Renal cortex interstitium (tissue), 11 donors: ENCODE measurements at regions not wholly inside any gene's neighbourhood (a gene's known extent, or its start where the extent isn't known, plus 50 kb on each side); places are given as distances from the start of the nearest gene placed in this dataset.

Experiments
- DNase-seq, 11 donors: peaks; one replicate each; pipeline ENCODE4 v3.0.0-alpha.2; 2013; ENCODE audit warnings: low read depth in 9 of 11, low spot score in 4 of 11; ENCODE audit errors: extremely low read depth in 1 of 11

DNA sequence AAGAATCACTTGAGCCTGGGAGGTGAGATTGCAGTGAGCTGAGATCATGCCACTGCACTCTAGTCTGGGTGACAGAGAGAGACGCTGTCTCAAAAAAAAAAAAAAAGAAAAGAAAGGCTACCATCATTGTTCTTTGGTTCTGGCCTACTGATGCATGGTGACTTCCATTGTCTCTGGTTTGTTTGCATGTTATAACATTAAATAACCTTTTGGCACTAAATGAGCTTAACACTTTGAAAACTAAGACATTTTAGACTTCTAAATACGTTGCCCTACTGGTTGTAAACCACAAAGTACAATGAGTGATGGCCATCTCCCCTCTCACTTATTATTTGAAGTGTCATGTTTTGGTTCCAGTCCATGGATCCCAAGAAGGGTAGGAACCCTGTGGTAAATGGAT, 152.9 kb upstream of the CPM start:
- DNase-seq, result no peak

DNA sequence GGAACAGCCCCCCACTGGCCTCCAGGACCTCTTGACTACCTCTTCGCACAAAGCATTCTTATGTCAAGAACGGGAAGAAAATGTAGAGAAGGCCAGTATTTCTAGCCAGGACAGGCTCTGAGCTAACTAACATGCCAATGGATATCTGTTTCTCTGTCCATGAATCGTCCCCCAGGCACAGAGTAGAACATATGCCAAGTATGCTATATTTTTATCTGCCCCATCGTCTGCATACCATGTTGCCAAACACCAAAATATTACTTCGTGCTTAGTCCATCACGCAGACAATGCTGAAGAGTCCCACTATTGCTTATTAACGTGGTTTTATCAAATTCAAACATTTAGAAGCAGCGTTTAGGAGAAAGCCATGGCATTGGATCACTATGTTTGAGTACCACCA, 151.4 kb upstream of the CPSF6 start:
- no peak for DNase-seq

DNA sequence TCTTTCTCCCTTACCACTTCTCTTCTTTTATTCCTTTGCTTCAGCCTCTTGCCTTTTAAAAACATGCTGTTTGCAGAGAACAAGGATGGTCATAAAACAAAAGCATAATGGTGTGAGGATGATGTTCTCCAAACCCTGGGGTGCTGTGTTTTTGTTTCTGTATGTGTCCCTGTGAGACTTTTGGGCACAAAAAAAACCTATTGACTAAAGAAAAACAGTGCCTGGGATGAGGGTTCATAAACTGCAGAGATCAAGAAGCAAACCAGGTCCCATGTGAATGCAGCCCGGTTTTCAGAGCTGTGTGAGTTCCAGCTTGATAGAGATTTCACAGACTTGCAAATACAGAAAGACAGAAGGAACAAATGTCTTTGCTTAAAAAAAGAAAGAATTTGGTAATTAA, 148.6 kb upstream of the CPSF6 start:
- no peak for DNase-seq

DNA sequence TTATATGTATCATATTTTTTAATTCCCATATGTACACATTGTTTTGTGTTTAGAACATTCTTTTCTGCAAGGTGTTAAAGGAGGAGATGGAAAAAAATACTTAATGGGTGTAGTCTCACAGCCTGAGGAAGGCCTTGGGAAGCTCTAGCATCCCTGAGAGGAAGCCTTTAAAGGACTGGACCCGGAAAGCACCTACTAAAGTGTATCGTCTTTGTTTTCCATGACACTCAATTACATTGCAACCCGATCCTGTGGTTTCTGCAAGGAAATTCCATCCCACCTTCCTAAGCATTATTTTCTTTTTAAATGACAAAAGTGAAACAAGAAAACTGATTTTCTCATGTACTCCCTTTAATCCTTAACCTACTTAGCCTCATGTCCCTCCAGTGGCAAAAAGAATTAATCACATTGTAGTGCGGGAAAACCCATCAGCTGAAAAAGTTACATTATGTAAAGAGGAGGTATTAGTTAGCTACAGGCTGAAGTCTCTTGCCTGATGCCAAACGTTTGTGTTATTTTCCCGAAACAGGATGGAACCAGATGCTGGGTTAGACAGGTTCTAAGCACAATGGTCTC, 147.8 kb upstream of the CPSF6 start:
- no peak for DNase-seq

DNA sequence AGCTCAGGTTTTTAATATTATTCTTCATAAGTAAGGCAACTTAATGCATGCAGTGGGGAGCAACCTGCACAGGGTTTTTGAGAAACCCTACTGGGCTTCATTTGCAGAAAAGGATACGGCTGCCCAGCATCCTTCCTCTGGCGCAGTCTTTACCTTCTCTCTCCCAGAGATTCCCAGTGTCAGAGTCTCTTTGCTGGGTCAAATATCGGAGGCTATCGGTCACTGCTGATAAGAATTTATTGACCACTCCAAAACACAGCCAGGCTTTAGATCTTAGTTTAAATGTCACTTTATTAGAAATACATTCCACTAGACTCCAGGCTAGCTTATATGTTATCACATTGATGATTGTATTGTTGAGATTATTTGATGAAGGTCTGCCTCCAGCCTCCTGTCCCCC, 147.2 kb upstream of the CPSF6 start:
- DNase-seq, result no peak

DNA sequence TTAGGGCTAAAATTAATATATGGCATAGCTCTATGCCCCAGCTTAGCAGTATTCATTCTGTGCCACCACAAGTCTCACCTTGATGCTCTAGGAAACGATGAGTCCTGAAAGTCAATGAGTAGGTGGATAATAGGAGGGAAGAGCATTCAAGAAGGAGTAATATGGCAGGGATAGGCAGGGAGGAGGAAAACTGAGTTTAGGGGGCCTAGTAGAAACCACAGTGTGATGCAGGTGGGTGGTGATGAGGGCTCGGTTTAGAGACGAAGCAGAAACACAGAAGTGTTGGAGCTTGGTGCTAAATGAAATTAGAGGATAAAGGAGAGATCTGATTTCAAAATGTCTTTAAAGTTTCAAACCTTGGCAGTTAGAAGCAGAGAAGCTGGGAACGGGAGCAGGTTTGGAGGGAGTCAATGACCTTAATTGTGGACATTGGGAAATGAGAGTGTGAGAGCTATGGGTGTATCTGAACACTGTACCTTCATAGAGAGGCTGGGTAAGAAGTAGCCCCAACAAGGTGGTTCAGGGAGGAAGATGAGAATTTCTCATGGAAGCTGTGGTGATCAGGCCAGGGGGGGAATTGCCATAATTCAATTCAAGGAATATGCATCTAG, 144.7 kb upstream of the CPSF6 start:
- DNase-seq, result no peak

DNA sequence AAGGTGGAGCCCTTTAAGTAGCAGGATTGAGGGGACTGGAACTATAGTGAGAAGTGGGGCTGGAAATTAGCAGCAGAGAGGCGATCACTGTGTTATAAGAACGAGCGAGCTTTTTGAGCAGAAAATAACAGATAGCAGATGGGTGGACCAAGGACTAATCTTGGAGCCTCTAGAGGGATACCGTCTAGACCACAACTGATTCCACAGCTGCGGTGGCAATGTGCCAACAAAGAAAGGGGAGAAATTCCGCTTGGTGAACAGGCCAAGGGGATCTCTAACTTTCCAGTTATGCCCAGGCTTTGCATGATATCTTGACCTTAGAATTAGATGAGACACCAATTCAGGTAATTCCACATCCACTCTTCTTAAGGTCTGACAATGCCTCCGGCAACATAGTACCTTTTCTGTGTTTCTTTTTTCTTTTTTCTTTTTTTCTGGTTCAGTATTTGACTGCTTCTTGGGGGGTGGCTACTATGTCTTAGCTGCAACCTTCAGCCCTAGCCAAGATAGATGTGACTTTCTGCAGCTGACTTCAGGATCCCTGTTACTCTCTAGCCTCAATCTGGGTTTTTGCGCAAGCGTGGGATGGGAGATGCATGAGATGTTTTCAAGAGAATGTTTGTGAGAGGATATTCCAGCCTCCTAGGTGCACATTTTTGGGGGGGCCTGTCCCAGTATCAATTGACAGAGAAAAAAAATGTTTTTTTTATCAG, 143.4 kb upstream of the CPSF6 start:
- no peak for DNase-seq

DNA sequence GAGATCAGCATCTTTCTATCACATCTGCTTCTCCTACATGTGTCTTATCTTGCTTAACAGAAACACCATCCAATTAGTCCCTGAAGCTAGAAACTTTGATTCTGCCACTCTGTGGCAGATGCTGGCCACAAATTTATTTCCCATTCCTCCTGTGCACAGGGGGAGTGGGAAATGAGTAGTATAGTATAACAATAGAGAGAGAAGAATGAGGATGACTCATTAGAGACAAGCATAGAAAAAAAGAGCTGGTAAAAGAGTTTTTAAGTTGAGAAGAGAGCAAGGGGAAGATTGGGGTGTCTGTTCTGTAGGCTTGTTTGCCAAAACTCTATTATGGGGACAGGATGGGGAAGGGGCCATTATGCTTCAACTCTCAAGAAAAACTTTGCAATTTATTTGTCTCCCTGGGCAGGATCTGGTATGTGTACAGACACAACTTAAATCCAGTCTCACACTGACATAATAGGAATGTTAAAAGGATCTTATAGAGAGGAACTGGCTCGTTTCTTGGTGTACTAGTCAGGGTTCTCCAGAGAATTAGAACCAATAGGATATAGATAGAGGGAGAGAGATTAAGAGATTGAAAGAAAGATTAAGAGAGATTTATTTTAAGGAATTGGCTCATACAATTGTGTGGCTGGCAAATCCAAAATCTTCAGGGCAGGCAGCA, 142.6 kb upstream of the CPSF6 start:
- no peak for DNase-seq

DNA sequence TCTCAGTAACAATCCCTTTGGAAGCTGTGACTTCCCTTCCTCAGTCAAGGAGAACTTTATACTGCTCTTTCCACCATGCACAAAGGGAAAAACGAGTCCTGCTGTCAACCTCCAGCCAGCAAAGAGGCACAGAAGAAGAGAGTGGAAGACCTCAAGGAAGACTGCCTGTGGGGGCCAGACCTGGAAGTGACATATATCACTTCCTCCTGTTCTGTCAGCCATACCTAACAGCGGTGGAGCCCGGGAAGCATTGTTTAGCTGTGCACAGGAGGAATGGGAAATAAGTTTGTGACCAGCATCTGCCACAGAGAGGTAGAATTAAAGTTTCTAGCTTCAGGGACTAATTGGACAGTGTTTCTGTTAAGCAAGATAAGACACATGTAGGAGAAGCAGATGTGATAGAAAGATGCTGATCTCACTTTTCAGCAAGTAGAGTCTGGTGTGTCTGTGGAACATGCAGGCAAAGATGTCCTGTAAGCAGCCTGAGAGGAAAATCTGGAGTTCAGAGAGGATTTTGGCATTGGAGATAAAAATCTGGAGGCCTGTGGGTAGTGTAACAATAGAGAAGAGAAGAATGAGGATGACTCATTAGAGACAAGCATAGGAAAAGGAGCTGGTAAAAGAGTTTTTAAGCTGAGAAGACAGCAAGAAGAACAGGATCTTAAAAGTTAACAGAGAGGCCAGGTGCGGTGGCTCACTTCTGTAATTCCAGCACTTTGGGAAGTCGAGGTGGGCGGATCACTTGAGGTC, 141.6 kb upstream of the CPSF6 start:
- DNase-seq, result no peak

DNA sequence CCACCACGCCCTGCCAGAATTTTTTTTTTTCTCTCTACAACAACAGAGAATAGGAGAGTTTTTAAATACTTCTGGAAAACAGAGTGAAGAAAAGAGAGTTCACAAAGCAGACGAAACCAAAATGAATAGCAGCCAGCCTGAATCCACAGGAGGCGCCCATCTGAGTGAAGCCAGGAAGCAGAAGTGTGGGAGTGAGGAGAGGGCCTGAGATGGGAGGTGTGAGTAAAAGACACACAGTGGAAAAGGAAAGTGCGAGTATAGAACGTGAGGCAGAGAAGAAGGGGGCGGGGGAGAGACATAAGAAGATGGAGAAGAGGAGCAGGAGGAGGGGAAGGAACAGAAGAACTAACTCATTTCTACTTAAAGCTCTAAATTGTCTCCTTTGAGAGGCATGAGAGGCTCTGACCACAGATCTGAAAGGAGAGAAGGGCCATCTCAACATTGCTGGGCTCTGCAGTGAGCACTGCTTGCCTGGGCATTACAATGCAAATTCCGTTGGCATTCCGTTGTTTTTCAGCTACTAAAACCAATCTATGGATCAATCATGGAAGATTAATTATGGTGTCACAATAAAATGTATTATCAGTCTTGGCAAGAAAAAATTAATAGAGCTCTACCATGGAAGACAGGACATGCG, 140.1 kb upstream of the CPSF6 start:
- DNase-seq, result no peak

DNA sequence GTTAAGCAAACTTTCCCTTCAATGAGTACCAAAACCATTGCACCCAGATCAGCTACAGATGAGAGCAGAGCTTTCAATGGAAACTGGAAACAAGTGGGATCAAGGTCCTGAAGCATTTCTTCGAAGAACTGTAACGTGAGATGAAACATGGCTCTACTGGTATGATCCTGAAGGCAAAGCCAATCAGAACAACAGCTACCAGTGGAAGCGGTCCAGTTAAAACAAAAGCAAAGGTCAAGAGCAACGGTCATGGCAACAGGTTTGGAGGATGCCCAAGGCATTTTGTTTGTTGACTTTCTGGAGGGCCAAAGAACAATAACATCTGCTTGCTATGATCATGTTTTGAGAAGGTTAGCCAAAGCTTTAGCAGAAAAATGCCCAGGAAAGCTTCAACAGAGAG, 137.9 kb upstream of the CPSF6 start:
- DNase-seq, result no peak

DNA sequence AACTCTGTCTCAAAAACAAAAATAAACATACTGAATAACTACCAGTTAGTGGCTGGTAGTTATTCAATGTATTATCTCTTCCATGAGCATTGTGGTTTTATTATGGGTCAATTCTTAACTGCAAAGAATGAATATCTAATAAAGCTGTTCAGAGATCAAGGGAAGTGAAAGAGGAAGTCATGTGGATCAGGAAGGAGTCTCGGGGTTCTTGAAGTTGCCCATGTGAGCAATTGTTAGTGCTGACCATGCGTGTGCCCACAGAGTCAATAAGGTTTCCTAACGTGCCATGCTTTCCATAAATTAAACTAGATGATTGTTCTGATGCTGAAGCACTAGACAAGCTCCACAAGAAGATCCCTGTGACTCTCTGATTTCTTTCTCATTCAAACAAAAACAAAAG, 136.5 kb upstream of the CPSF6 start:
- DNase-seq, result no peak

DNA sequence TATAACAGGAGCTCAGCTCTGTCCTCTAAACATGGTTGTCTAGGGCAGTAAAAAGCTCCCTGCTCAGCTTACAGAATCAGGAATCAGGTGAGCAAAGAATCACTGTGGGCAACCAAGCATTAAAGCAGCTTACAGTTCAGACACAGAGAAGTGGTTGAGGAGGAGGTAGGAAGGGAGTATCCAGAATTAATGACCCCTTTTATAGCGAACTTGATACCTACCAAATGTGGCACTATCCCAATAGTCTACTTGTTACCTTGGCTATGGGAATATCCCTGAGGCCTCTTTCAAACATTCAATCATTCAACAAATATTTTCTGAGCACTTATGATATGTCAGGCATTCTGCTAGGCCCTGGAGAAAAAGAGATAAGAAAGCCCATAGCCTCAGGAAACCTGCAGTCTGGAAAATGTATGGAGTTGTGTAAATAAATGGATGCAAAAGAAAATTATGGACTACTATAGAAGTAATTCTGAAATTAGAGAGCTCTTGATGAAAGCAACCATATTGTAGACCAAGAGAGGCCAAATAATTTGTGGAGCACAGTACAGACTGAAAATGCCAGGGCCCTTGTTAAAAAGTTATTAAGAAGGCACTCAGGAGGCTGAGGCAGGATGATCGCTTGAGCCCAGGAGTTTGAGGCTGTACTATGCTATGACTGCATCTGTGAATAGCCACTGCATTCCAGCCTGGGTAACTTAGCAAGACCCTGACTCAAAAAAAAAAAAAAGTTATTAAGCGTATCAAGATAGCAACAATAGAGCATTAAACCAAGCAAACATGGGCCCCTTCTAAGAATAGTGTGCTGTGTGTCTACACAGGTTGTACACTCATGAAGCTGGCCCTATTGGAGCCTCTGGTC, 134.0 kb upstream of the CPSF6 start:
- peak in 10 of 11 donors; percentile 30 to 84 (median 59) for DNase-seq

DNA sequence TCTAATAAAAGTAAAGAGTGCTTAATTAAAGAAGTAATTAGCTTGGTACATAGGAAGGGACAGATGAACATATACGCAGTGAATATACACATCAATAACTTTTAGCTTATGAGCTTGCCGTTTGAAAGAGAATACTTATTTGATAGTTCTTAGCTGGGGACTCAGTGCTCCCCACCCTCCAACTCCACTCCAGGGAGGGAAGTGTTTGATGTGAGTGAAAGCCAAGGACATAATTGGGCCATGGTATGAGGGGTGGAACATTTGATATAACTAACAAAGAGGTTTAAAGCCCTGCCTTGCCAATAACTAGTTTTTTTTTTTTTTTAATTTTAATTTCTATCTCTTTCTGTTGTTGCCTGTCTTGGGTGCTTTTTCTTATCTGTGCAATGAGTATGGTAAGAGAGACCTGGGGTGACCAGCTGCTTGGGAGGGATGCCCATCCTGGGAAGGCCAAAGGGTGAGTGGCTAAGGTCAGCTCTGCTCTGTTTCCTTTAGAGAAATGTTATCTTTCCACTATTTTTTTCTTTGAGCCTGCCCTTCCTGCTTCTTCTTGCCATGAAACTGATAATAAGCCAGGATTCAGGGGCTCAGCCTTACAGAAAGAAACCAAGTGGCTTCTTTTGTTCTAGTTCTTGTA, 132.8 kb upstream of the CPSF6 start:
- no peak for DNase-seq

DNA sequence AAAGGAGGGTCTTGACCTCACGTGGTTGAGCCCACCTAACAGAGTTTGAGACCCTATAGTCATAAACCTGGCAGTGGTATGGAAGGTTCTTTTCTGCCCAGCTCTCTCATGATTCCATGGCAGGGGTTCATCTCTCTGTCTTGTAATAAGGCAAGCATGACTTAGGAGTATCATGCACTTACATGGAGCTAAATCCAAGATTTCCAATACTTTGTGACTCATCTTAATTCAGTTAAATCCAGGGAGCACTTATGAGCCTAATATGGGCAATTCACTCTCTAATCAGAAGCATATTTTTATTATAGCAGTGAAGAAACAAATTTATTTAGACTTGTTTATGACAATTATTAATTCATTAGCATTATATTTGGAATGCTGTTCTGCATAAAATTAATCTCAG, 131.8 kb upstream of the CPSF6 start:
- DNase-seq, result no peak

DNA sequence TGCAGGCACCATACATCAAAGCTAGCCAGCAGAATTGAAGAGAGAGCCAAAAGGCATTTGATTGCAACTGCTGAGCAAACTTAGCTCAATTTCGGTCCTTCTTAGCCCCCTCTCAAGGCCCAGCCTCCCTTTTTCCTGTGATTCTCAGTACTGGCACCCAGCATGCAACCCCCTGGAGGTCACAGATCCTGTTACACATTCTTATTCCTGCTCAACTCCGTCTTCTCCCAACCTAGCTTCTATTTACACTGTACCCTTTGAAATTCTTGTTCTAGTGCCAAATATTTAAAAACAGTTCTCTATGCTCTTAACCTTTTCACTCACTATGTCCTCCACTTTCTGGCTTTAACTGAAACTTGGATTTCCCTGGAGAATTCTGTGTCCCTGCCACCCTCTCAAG, 131.3 kb upstream of the CPSF6 start:
- DNase-seq, result no peak

DNA sequence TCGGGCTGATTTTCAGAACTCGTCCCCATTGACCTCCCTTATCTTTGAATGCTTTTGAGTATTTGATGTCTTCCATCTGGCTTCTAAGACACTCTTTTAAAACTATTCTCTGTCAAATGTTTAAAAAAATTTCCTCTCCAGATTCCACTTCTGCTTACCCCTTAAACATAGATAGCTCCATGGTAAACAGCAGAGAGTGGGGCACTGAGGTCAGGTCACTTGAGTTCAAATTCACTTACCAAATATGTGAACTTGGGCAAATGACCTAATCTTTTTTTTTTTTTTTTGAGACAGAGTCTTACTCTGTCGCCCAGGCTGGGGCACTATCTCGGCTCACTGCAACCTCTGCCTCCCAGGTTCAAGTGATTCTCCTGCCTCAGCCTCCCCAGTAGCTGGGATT, 126.8 kb upstream of the CPSF6 start:
- DNase-seq, result no peak

DNA sequence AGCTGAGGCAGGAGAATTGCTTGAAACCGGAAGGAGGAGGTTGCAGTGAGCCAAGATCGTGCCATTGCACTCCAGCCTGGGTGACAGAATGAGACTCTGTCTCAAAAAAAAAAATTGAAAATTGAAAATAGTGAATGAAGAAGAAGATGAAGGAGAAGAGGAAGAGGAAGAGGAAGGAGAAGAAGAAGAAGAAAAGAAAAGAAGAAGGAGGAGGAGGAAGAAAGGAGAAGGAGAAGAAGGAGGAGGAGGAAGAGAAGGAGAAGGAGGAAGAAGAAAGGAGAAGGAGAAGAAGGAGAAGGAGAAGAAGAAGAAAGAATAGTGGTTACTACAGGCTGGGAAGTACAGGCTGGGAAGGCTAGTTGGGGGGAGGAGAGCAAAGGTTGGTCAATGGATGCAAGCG, 124.3 kb upstream of the CPSF6 start:
- no peak for DNase-seq
